Mesenchymal stem cell (in vitro differentiated cells and primary cell): ENCODE measurements at regions not wholly inside any gene's neighbourhood (a gene's known extent, or its start where the extent isn't known, plus 50 kb on each side); places are given as distances from the start of the nearest gene placed in this dataset.

Experiments used
- DNase-seq: peaks from one replicate; pipeline ENCODE4 v3.0.0-alpha.2; 2013
- H2AFZ ChIP-seq: one replicate; pipeline ENCODE4 v1.6.1; 2013; ENCODE audit warnings: low read depth, mild to moderate bottlenecking, control low read depth, inconsistent platforms, low read length, moderate library complexity
- H2AK5ac ChIP-seq: 2 replicates; pipeline ENCODE4 v1.6.1; 2013; ENCODE audit warnings: low read length, moderate library complexity, mild to moderate bottlenecking, inconsistent platforms; ENCODE audit not compliant: severe bottlenecking
- H2BK120ac ChIP-seq: one replicate; pipeline ENCODE4 v1.6.1; 2013; ENCODE audit warnings: low read depth, mild to moderate bottlenecking, inconsistent platforms, low read length, moderate library complexity
- H2BK12ac ChIP-seq, 2 experiments: one replicate each; pipeline ENCODE4 v1.6.1; 2013; ENCODE audit warnings: inconsistent platforms in 2 of 2, low read length in 2 of 2, mild to moderate bottlenecking in 2 of 2, moderate library complexity in 2 of 2, control low read depth in 1 of 2
- H2BK15ac ChIP-seq: one replicate; pipeline ENCODE4 v1.6.1; 2013; ENCODE audit warnings: mild to moderate bottlenecking, low read depth, inconsistent platforms; ENCODE audit not compliant: poor library complexity, severe bottlenecking
- H2BK5ac ChIP-seq: 2 replicates; pipeline ENCODE4 v1.6.1; 2013; ENCODE audit warnings: low read depth, mild to moderate bottlenecking, low read length, control low read depth, inconsistent platforms; ENCODE audit not compliant: poor library complexity, severe bottlenecking
- H3K14ac ChIP-seq, 2 experiments: one replicate each; pipeline ENCODE4 v1.6.1; 2013; ENCODE audit warnings: inconsistent platforms in 2 of 2, low read length in 2 of 2, control low read depth in 1 of 2, mild to moderate bottlenecking in 1 of 2, moderate library complexity in 1 of 2
- H3K18ac ChIP-seq, 2 experiments: one replicate each; pipeline ENCODE4 v1.6.1; 2013; ENCODE audit warnings: inconsistent platforms in 2 of 2, low read length in 2 of 2, control low read depth in 1 of 2, low read depth in 1 of 2, mild to moderate bottlenecking in 1 of 2
- H3K23ac ChIP-seq, 2 experiments: one replicate each; pipeline ENCODE4 v1.6.1; 2013; ENCODE audit warnings: inconsistent platforms in 2 of 2, low read length in 2 of 2, mild to moderate bottlenecking in 2 of 2, moderate library complexity in 2 of 2, control low read depth in 1 of 2
- H3K27ac ChIP-seq: 2 replicates; pipeline ENCODE4 v1.5.1; 2013; ENCODE audit warnings: mild to moderate bottlenecking, moderate library complexity, low read length, control low read depth, inconsistent platforms; ENCODE audit not compliant: poor library complexity, severe bottlenecking
- H3K27me3 ChIP-seq, 2 experiments: 2 replicates each; pipeline versions ENCODE4 v1.6.1 to v1.7.0; 2013; ENCODE audit warnings: low read length in 2 of 2, mild to moderate bottlenecking in 2 of 2, moderate library complexity in 2 of 2, control low read depth in 1 of 2, inconsistent platforms in 1 of 2; ENCODE audit not compliant: control insufficient read depth in 1 of 2, insufficient read depth in 1 of 2
- H3K36me3 ChIP-seq, 2 experiments: 2 replicates each; pipeline versions ENCODE4 v1.6.1 to v1.7.0; 2013; ENCODE audit warnings: low read length in 2 of 2, control low read depth in 1 of 2, inconsistent platforms in 1 of 2, low read depth in 1 of 2, mild to moderate bottlenecking in 1 of 2; ENCODE audit not compliant: insufficient read depth in 2 of 2, control insufficient read depth in 1 of 2
- H3K4ac ChIP-seq, 2 experiments: one replicate each; pipeline ENCODE4 v1.6.1; 2013; ENCODE audit warnings: inconsistent platforms in 2 of 2, low read length in 2 of 2, mild to moderate bottlenecking in 2 of 2, moderate library complexity in 2 of 2, control low read depth in 1 of 2, low read depth in 1 of 2
- H3K4me1 ChIP-seq: 2 replicates; pipeline ENCODE4 v1.6.1; 2013; ENCODE audit warnings: low read depth, low read length, control low read depth; ENCODE audit not compliant: control insufficient read depth, insufficient read depth
- H3K4me2 ChIP-seq: 2 replicates; pipeline ENCODE4 v1.6.1; 2013; ENCODE audit warnings: low read length, mild to moderate bottlenecking, inconsistent platforms; ENCODE audit not compliant: poor library complexity, severe bottlenecking
- H3K4me3 ChIP-seq, 2 experiments: 2 replicates each; pipeline versions ENCODE4 v1.5.1 to v1.7.0; 2013; ENCODE audit warnings: low read length in 2 of 2, mild to moderate bottlenecking in 2 of 2, control low read depth in 1 of 2, low read depth in 1 of 2; ENCODE audit not compliant: insufficient read depth in 1 of 2
- H3K79me1 ChIP-seq: replicated peaks from 2 replicates; pipeline ENCODE4 v1.6.1; 2013; ENCODE audit warnings: mild to moderate bottlenecking, control low read depth, low read length, inconsistent platforms; ENCODE audit not compliant: poor library complexity, severe bottlenecking
- H3K9ac ChIP-seq: 2 replicates; pipeline ENCODE4 v1.7.0; 2013; ENCODE audit warnings: mild to moderate bottlenecking, low read length, moderate library complexity
- H3K9me3 ChIP-seq: 2 replicates; pipeline ENCODE4 v1.7.0; 2013; ENCODE audit warnings: mild to moderate bottlenecking, low read length; ENCODE audit not compliant: control insufficient read depth
- H4K8ac ChIP-seq: one replicate; pipeline ENCODE4 v1.6.1; 2013; ENCODE audit warnings: inconsistent platforms, mild to moderate bottlenecking, low read length, moderate library complexity
- H4K91ac ChIP-seq: one replicate; pipeline ENCODE4 v1.6.1; 2013; ENCODE audit warnings: mild to moderate bottlenecking, low read length, inconsistent platforms
- WGBS: methylation state at CpG from one replicate; pipeline ENCODE4 v1.1.7; 2013; ENCODE audit warnings: mixed read lengths; 5-methylcytosine and 5-hydroxymethylcytosine counted together

DNA sequence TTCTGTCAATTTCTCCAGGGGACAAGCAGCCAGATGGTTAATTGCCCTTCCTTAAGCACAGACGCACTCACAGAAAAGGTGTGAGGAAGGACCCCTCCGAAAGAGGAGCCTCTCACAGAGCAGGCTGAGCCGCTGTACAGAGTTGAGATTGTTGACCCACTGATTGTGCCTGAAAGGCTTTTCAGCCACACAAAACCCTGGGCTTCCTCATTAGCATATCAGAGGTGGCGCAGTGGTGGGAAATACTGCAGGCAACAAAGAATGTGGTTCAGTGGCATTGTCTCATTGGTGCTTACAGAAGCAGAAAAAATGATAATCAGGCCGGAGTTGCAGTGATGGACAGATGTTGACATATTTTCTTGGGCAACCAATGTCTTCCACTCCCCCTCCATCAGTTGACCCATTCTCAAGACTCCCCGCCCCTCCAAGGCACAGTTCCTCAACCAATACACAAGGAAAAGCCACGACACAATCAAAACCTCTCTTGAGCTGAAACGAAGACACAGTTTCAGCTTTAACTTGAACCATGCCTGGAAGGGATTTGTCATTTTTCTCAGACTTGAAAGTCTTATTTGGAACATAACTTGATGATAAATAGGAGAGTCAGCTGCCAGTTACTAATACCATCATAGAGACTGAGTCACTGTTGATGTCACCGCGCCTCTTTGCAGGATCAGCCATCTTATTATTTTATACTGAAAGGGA, 53.1 kb downstream of the ATXN3L start:
- Histone ChIP-seq H3K4ac (no peak overlapping the region), H3K27me3 (no peaks in the 10 kb centered on the region), H3K27ac (no peak overlapping the region), H4K91ac (no peak overlapping the region), H2BK12ac (no peak overlapping the region), H3K79me1 (no peaks in the 10 kb centered on the region), H2BK15ac (no peak overlapping the region), H2AK5ac (no peak overlapping the region), H3K4me1 (no peaks in the 10 kb centered on the region), H3K23ac (no peak overlapping the region), H2BK120ac (no peak overlapping the region), H3K4me3 (no peak overlapping the region), H2BK5ac (no peak overlapping the region), H2AFZ (no peak overlapping the region), H3K18ac (no peak overlapping the region), H3K9me3 (no peaks in the 10 kb centered on the region), H3K9ac (no peak overlapping the region), H3K14ac (no peak overlapping the region), H3K36me3 (no peaks in the 10 kb centered on the region), H3K4me2 (no peak overlapping the region), H4K8ac (no peak overlapping the region)
- 87% methylated on average over 5 of the region's 10 CpGs for WGBS
- DNase-seq = no peak

DNA sequence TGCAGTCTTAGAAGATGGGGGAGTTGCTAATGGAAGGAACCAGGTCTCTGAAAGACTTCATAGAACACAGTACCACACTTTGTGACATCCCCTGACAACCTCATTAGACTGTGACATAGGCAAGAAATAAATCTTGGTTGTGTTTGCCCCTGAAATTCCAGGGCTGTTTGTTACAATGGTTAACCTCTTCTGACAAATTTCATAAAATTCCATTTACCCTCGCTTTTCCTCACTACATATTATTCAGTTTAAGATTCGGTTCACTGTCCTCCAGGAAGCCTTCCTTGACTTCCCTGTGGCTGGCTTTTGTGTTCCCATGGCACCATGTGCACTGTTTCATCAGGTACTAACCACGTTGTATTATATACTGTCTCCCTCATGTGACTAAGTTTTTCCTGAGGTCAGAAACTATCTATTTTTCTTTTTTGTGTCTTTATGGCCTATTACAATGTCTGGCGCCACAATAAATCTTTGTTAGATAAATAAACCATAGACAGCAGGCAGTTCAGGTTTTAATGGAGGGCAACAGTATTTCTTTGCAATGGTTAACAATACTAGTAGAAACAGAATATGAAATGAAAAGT, 54.2 kb downstream of the ATXN3L start:
- no peak overlapping the region for H2BK120ac ChIP-seq
- no peak overlapping the region for H3K27ac ChIP-seq
- no peak overlapping the region for H2AK5ac ChIP-seq
- H3K4me1 ChIP-seq = no peaks in the 10 kb centered on the region
- no peak overlapping the region for H3K4ac ChIP-seq
- H3K4me3 ChIP-seq = no peak overlapping the region
- H3K9ac ChIP-seq = no peak overlapping the region
- no peak overlapping the region for H2BK12ac ChIP-seq
- H3K27me3 ChIP-seq = no peaks in the 10 kb centered on the region
- no peak overlapping the region for H4K8ac ChIP-seq
- WGBS = 92% methylated on average over 3 of the region's 4 CpGs
- no peaks in the 10 kb centered on the region for H3K36me3 ChIP-seq
- no peak overlapping the region for H2BK5ac ChIP-seq
- H2BK15ac ChIP-seq = no peak overlapping the region
- H3K4me2 ChIP-seq = no peak overlapping the region
- H3K14ac ChIP-seq = no peak overlapping the region
- no peak overlapping the region for H3K23ac ChIP-seq
- H4K91ac ChIP-seq = no peak overlapping the region
- DNase-seq = no peak
- no peaks in the 10 kb centered on the region for H3K79me1 ChIP-seq
- H3K9me3 ChIP-seq = no peaks in the 10 kb centered on the region
- peak overlapping the region in 1 of 2 experiments; percentile 4 for H3K18ac ChIP-seq
- no peak overlapping the region for H2AFZ ChIP-seq

- WGBS = 100% methylated on average over 1 of the region's 1 CpG
- no peak overlapping the region for H3K4ac ChIP-seq
- H3K27me3 ChIP-seq = no peaks in the 10 kb centered on the region
- H3K14ac ChIP-seq = no peak overlapping the region
- no peak for DNase-seq
- no peak overlapping the region for H3K4me2 ChIP-seq
- no peak overlapping the region for H2BK5ac ChIP-seq
- no peaks in the 10 kb centered on the region for H3K4me1 ChIP-seq
- H3K18ac ChIP-seq = no peak overlapping the region
- no peak overlapping the region for H3K4me3 ChIP-seq
- H2BK12ac ChIP-seq = no peak overlapping the region
- H2AK5ac ChIP-seq = no peak overlapping the region
- no peaks in the 10 kb centered on the region for H3K79me1 ChIP-seq
- no peak overlapping the region for H3K23ac ChIP-seq
- no peak overlapping the region for H4K91ac ChIP-seq
- no peak overlapping the region for H4K8ac ChIP-seq
- no peak overlapping the region for H2BK120ac ChIP-seq
- no peak overlapping the region for H2BK15ac ChIP-seq
- H3K9ac ChIP-seq = no peak overlapping the region
- H3K9me3 ChIP-seq = no peaks in the 10 kb centered on the region
- no peak overlapping the region for H3K27ac ChIP-seq
- H2AFZ ChIP-seq = no peak overlapping the region
- no peaks in the 10 kb centered on the region for H3K36me3 ChIP-seq
Measured at GRCh38 chrX:13265111-13265510, 54.7 kb downstream of the ATXN3L start.

- Histone ChIP-seq H3K4ac (no peak overlapping the region), H3K36me3 (no peaks in the 10 kb centered on the region), H4K8ac (no peak overlapping the region), H3K4me3 (no peak overlapping the region), H2BK120ac (no peak overlapping the region), H3K27me3 (peaks cover 0 to 4% of the 10 kb centered on the region in 2 experiments), H2AFZ (no peak overlapping the region), H3K18ac (no peak overlapping the region), H2BK15ac (no peak overlapping the region), H3K14ac (no peak overlapping the region), H3K4me2 (no peak overlapping the region), H3K9ac (no peak overlapping the region), H2BK12ac (no peak overlapping the region), H3K4me1 (no peaks in the 10 kb centered on the region), H3K27ac (no peak overlapping the region), H4K91ac (no peak overlapping the region), H2AK5ac (no peak overlapping the region), H3K23ac (no peak overlapping the region), H3K9me3 (no peaks in the 10 kb centered on the region), H2BK5ac (no peak overlapping the region), H3K79me1 (no peaks in the 10 kb centered on the region)
- no peak for DNase-seq
- WGBS = 97% methylated on average over 5 of the region's 6 CpGs
Measured at GRCh38 chrX:13263560-13264251, 56.1 kb downstream of the ATXN3L start.
